Stimulated activated CD4-positive, alpha-beta T cell treated with anti-CD3 and anti-CD28 coated beads, Interleukin-1b, Interleukin-23, amount 100 ng/mL, for 4 hours (primary cell): ENCODE measurements at regions not wholly inside any gene's neighbourhood (a gene's known extent, or its start where the extent isn't known, plus 50 kb on each side); places are given as distances from the start of the nearest gene placed in this dataset.

Source experiments
- DNase-seq, 2 donors: peaks; one replicate each; pipeline ENCODE4 v3.0.0-alpha.2; 2020; ENCODE audit warnings: low read depth in 2 of 2

DNA sequence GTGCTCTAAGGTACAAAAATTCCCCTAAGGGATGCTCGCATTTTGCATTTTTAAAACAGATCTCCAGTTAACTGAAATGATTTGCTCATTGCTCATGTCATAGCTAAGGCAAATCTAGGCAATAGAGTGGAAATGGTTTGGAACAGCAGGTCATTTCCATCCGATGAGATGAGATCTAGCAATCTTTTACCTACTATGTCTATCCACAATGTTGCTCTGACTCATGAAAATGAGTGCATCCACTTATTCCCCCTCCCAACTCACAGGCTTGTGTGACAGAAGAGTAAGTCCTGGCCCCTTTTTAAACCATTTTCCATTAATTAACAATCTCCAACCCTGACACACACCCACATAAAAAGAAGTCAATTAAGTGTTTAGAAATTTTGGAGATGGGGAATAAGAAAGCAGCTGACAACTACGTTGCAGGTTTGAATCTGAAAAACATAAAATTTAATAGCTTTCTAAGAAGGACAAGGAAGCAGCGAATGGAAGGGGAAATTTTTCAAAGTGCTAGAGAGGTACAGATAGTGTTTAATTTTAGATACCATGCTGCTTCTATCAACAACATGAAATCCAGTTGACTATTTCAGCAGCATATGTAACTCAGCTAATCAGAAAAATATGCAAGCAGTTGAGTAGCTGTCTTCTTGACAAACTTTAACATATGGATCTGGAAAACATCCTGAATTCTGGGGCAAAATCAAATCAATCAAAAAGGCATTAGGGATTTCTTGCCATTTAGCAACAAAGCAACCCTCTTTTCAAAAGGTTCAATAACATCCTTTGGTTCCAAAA, 112.0 kb downstream of the TMCO5A start:
- no peak for DNase-seq

DNA sequence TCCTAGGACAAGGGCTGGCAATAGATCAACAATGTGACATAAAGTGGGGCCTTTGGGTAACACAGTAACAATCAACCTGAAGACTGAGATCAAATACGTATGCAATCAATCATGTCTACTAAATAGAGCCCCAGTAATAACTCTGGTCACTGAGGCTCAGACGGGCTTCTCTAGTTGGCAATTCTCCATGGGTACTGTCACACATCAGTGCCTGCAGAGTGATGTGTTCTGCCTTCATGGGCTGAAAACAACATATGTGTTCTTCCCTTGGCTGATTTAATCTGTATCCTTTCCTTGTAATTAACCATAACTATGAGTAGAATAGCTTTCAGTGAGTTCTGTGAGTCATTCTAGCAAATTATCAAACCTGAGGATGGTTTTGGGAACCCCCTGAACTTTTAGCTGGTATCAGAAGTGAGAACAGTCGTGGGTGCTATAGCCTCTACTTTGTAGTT, 113.6 kb downstream of the TMCO5A start:
- no peak for DNase-seq

DNA sequence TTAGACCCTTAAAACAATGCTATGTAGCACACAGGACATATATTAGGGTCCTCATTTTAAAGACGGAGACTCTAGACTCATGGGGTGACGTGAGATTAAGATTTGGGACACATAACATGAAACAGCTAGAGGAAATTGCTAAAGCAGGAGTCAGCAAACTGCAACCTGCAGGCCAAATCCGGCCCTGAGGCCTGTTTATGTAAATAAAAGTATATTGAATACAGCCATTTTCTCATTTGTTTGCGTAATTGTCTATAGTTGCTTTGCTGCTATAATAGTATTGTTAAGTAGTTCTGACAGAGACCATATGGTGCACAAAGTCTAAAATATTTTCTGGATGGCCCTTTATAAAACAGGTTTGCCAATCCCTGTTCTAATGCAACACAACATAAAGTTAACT, 115.5 kb downstream of the TMCO5A start:
- DNase-seq: no peak

DNA sequence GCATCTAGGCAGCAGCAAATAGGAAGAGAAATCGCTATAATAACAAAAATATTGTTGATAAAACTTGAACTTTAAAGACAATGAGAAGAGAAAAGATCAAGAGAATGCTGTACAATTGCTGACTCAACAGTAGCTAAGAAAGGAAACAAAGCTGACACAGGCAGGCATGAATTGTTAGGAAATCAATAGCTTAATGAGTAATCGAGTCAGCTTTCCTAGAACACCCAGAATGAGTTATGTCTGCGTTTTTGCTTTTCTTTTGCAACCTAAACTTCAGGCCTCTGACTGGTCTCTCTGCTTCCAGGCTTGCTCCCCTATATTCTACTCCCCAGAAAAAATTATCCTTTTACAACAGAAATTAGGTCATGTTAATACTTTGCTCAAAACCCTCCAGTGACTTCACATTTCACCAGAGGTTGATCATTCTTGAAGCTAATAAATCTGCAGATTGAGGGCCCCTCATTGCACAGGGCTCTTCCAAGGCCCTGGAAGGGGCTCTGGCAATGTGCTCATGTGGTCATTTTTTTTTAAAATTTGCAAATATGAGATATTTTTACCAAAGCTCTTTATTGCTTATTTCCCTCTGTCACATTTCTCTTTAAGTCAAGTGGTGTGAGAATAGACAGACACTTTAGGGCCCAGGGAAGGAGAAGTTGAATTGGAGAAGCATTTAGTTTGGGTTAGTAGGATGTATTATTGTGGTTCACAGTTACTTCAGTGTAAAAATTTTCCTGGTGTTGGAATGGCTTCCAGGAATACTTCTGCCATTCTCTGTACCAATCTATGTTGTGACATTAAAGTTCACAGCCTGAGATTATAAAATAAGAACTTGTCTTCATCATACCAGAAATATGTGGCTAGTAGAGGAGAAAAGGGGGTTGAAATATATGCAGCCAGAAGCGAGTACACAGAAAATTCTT, 116.3 kb downstream of the TMCO5A start:
- no peak for DNase-seq

DNA sequence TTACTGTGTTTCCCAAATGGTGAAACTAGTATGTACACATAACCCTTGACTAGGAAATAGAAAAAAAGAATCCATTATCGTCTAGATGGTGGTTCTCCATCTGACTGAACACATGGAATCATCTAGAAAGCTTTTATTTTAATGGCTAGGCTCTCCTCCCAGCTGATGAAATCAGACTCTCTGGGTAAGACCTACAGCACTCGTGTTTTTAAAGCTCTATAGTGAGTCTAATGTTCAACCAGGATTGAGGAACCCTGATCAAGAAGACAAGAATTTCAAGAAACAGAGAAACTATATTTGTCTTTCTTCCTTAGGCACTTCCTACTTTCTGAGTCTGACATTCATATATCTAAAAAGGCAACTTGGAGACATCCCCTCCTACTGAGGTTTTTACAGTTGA, 118.8 kb downstream of the TMCO5A start:
- no peak for DNase-seq

DNA sequence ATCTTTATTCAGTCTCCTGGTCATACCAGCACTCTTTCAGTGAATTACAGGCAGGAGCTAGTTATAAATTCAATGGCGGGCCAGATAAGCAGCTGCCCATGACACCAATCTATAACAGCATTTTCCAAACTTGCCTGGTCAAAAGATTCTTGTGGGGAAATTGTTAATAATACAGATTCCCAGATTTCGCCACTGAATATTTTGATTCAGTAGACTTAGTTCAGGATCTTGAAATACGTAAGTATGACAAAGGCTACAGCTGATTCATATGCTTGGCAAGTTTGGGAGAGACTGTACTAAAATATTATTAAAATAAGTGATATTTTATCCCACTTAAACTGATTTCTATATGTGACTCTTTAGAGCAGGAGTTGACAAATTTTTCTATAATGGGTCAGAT, 119.3 kb downstream of the TMCO5A start:
- no peak for DNase-seq

DNA sequence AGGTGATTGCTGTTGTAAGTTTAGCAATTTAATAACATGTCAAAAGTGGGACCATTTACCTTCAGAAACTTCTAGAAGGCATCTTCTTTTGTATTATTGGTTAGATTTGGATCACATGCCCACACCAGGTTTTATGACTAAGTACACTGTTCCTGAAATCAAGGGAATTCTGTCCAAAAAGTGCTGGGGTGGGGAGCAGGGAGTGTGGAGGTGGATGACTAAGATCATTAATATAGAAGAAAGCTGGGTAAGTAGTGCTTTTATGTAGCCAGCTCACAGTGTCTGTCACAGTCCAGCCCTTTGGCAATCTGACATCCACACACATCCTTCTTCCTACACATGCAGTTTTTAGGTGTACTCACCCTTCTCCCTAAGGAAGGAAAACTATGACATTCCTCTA, 120.0 kb downstream of the TMCO5A start:
- DNase-seq: no peak

DNA sequence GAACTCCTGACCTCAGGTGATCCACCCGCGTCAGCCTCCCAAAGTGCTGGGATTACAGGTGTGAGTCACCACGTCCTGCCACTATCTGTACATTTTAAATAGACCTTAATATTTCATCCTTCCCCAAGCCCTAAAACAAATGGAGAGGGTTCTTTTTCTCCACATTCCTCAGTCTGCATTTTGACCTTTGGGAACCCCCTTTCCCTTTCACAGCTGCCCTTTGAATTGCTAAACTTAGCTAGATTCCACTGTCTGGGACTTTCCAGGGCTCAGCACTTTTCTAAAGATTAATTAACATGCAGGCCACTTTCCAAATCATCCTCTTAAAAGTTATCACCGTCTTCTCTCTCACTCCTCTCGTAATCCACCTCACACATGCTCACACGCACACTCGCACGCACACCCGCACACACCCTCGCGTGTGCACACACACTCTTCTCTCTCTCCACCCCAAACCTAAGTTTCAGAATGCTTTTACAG, 124.2 kb downstream of the TMCO5A start:
- no peak for DNase-seq

DNA sequence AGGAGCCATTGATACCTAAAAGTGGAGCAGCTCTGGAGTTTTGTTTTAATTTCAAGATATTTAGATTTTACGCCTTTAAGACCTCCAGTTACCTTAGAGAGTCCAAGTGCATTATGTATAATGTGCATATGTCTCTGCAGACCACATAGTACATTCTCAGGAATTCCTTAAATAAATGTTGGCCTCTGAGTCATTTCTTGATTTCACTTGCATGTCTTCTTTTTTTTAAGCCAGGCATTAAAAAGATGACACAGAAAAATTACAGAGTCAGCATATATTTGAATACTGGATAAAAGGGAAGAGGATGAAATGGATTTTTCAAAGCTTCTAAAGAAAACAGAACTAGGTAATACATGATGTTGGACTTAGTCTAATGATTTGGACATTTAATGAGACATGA, 125.2 kb downstream of the TMCO5A start:
- no peak for DNase-seq

DNA sequence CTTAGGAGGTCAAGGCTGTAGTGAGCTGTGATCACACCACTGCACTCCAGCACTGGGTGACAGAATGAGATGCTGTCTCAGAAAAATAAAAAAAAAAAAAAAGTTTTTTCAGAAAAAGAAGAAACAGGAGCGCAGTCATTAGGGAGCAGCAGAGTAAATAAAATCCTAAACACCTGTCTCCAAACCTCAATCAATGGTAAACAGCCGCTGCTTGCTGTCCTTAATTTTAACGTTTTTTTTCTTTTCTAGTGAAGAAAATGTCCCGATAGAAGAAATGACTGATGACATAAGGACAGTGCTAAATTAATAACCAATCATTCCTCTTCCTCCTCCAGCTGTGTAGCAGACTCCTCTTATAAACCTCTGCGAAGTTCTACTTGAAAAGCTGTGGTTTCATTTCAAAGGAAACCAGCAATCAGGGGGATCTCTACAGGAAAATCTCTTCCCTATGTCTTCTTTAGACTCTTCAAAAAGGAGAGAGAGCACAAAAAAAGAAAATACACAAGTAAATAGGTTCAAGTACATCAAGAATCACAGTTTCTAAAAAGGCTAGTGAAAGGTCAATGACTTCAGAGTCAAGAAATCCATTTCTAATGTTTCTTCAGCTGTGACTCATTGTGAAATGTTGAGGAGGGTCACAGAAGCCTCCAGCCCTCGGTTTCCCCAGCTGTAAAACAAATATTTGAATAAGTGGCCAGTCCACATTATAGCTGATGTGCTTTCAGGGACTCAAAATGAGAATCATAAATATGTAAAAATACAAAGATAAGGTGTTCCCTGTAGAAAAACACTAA, 127.6 kb downstream of the TMCO5A start:
- DNase-seq: no peak

DNA sequence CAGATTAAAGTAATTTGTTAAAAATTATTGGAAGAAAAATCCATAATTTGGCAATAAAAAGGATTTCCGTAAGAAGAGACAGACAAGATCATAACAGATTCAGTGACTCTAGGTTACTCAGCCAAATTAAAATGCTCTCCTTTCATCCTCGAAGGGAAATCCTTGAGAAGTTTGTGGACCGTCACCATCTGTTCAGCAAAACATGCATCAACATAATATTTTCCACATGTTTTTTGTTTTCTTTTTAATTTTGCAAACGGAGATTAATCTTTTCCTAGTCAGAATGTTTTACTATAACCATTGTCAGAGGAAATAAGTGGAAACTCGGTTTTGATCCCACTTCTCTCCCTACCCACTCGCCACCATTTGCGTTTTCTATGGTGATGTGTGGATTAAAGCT, 128.3 kb downstream of the TMCO5A start:
- no peak for DNase-seq

DNA sequence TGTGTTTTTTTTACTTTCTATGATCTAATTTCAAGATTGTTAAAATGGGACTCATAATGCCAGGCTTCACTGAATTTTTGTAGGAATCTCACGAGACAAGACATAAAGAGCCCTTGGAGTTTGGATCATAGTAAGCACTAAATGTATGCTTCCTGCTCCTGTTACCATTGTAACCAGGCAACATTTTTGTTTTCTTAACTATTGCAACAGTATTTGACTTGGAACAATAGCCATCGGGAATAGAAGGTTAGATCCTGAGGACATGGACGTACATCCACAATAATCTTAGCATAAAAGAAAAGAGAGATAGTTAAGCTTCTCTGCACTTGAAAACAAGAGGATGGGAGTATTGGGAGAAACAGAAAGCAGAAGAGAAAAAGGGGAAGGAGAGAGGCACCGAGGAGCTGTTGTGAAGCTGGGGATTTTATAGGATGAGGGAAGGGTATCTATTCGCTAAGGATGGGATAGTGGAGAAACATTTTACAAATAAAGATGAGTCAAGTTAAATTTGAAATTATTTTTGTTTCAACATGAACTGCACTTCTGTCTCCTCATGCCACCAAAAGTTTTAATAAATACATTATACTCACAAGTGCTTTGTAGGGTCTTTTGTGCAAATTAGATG, 131.4 kb downstream of the TMCO5A start:
- no peak for DNase-seq

DNA sequence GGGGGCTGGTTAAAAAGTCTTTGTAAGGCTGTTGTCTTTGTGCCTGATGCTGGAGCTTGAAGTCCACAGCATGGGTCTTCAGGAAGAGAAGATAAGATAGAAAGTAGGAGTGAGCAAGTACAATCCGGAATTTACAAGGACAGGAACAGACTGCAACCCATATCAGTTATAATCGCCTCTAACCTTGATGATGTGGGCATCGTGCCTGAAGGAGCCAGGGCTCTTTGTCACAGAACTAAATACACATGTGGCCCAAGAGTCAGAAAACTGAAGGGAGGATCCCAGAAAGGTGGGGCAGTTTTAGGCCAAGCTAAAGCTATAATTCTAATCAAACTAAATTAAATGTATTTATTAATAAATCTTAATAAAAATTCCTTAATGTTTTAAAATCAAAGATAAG, 132.2 kb downstream of the TMCO5A start:
- DNase-seq: no peak

DNA sequence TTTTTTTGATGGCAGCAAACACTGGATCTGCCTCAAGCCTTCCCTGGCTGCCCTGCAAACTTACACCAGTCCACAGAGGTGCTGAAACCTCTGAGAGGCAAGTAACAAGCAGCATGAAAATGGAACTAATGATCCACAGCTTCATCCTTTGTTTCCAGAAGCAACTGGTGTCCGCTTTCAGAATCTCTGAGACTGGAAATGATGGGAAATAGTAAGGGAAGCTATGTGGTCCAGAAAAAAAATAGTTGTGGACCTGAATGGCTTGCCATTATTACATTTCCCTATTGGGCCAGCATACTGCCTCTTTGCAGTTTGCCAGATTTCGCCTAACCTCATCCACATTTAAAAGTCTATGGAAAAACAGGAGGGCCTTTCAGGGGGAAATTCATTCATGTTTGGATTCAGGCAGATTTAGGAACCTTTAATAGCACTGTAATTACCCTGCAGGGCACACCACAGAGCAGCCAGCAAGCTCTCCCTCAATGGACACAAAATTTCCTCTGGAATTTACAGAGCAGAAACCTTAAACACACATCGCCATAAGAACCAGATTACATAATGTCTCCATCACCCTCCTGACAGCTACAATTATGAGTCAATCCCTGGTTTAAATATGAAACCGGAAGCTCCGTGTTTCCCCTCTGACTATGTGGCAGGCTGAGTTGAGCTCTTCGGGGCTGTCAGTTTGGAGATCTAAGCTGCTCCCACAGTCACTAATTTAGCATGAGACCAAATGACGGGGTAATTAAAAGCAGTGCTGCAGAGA, 134.4 kb downstream of the TMCO5A start:
- no peak for DNase-seq

DNA sequence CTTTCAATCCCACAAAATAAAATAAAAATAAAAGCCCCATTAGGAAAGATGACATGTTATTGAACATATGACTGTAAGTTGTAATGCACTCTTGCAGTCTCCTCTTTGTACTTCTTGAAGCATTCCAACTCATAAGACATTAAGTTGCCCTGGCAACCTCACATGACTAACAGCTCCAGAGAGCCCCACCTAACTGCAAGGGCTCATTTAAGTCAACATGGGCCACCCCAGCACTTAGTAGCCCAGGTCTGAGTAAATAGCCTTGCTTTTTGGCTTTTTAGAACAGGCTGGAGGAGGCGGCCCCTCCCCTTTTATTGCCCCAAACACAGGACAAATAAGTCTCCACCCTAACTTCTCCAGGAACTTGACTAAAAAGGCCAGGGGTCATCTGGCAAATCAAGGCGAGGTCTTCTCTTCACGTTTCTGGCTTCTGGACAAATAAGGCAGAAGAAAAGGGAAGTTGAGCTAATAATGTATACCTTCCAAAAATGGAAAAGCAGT, 135.1 kb downstream of the TMCO5A start:
- no peak for DNase-seq

DNA sequence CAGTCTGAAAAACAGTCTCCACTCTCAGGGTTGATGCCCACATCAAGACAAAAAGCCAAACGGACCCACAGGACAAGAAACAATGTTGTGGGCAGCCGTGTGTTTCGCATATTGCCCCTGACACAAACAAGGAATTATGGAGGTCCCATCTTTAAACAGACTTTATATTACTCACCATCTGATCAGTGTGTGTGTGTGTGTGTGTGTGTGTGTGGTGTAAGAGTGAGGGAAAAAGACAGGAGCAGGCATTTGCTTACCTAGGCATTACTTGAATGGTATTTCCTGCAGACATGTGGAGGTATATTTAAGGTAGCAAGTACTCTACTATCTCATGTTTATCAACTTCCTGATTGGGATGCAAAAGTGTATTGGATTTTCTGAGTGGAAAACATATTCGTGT, 136.3 kb downstream of the TMCO5A start:
- DNase-seq: no peak

DNA sequence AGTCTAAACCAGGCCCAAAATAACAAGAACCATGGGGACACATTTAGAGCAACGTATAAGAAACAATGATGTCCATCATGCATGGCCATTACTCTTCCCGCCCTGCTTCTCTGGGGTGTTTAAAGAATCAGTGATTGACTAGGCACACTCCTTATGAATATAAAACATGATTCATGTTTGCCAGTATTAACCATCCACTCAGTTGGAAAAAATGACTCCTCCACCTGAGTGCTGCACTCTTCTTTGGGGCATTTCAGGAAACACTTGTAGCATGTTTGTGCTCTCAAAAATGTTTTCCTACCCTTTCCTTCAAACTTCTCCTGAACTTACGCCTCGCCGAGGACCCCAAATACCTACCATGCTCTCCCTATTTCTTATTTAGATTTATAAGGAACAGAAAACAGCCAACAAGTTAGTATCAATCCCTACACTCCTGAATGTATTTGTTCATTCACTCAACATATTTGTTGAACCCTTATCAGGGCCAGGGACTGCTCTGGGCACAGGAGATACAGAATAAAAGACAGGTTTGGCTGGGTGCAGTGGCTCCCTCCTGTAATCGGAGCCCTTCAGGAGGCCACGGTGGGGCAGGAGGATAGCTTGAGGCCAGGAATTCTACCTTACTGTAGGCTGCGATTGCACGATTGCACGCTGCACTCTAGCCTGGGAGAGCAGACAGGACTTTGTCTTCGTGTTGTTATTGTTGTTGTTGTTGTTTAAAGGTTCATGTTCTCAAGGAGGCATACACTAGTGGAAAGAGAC, 137.0 kb downstream of the TMCO5A start:
- DNase-seq: no peak

DNA sequence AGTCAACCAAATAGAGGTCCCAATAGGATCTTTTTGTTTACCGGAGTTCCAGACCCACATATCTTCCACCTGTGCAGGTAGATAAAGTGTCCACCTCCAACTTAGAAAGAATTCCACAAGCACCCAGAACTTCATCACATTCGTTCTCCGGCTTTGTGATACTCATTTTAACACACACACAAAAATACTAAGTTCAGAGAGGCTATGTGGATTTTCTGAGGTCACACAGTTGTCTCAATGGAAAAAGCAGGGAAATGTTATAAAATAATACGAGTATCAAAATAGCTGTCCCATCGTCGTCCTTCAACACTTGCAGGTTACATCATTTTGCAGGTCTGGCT, 137.5 kb downstream of the TMCO5A start:
- DNase-seq: no peak

DNA sequence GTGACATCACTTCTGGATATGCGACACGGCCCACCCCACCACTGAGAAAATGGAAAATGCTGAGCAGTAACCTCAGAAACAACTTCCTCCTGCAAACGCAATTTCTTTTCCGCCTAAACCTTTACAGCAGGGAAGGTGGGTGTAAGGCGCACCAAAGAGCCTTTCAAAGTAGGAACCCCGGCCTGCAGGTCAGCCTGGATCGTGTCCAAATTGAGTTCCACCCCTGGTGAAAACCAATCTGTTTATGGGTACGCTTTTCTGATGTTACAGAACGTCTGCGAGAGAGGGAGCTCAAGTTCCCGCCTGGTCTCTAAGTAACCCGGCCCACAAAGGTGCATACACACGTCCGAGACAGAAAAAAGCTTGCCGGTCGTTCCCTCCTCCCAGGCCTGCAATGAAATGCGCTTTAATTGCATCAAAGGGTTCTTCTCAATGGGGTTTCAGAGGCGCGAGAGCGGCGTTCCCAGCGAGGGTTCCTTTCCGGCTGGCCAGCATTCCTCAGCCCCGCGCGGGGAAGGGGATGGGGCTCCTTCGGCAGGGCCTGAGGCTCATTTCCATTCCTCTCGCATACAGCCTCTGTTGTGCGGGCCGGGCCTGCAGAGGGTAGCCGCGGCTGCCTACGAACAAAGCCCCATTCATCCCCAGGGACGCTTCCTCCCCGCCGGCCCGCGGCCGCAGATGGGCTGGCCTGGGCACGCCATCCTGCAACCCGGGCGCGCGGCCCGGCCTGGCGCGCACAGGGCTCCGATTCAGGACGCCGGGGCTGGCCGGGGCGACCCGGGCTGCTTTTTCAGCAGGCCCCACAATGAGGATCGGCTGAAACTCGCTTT, 138.1 kb downstream of the TMCO5A start:
- DNase-seq: peak in 1 of 2 donors; percentile 4
